D721Med (cell line): ENCODE measurements at regions not wholly inside any gene's neighbourhood (a gene's known extent, or its start where the extent isn't known, plus 50 kb on each side); places are given as distances from the start of the nearest gene placed in this dataset.

Experiments used
- DNase-seq: peaks from one replicate; pipeline ENCODE4 v3.0.0; 2011; ENCODE audit warnings: low spot score; ENCODE audit not compliant: insufficient read length
- FAIRE-seq: peaks from 2 replicates; lab custom pipeline; 2011; peaks lifted over from hg19 to GRCh38; lab: Jason Lieb, UNC
- CTCF ChIP-seq: IDR thresholded peaks from 2 replicates; pipeline ENCODE4 v1.5.1; 2012; ENCODE audit warnings: mild to moderate bottlenecking, control low read depth; ENCODE audit not compliant: insufficient read depth; ENCODE audit errors: missing control alignments

DNA sequence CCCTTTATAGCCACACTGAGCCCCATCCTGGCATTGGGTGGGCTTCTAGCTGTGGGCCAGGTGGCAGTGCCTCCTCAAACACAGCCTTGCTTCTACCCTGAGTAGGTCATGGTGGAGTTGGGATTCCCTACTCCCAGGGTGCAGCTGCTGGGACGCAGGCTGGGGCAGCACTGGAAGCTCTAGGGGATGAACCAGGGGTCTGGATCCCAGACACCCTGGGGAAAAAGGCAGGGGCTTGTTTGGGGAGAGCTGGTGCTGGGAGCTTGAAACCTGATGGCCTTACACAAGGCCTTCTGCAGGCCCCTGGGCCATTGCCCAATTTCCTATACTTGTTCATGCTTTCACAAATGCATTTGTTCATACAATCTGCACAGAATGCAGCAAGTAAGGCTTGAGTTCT lies 103.7 kb upstream of the CTBP2 start:
- FAIRE-seq (no peak), DNase-seq (no peak)
- TF ChIP-seq CTCF, result no peak

DNA sequence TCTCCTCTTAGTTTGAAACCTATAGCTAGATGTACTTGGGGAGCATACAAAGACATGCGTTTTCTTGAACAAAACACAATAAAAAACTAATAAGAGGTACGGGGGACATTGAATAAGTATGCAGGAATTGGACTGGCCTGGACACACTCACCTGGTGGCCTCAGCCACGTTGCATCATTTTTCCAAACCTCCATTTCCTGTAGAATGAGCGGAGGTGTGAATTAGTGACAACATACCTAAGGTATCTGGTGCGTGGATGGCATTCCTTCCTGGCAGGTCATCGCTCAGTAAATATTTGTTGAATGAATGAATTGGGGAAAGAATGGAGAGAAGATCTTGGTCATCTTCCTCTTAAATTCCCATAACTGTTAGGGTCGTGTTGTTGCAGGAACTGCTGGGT lies 103.2 kb upstream of the CTBP2 start:
- no peak for DNase-seq
- no peak for TF ChIP-seq CTCF
- no peak for FAIRE-seq

GRCh38 chr10:125262920-125263319 lies 102.6 kb upstream of the CTBP2 start:
- TF ChIP-seq CTCF, result no peak
- DNase-seq (no peak), FAIRE-seq (no peak)

- DNase-seq, result no peak
- no peak for FAIRE-seq
- no peak for TF ChIP-seq CTCF
Measured at GRCh38 chr10:125262409-125262808, 102.0 kb upstream of the CTBP2 start.

DNA sequence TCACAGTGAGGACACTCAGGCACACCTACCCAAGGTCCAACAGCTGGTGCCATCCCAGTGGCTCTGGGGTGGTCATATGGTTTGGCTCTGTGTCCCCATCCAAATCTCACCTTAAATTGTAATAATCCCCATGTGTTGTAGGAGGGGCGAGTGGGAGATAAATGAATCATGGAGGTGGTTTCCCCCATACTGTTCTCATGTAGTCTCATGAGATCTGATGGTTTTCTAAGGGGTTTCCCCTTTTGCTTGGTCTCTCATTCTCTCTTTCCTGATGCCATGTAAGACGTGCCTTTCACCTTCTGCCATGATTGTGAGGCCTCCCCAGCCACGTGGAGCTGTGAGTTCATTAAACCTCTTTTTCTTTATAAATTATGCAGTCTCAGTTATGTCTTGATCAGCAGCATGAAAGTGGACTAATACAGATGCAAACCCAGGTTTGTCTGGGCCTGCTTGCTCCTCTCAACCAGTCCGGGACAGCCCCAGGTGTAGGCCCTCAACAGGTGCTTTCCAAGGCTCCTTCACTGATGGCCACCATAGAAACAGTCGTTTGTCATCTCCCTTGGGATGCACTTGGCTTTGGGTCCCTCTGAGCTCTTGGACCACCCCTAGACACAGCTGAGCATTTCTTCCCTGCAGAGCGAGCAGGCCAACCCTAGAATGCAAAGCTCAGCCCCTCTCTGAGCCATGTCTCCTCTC lies 101.3 kb upstream of the CTBP2 start:
- FAIRE-seq (no peak), DNase-seq (no peak)
- TF ChIP-seq CTCF, result no peak

GRCh38 chr10:125260260-125260659 lies 99.9 kb upstream of the CTBP2 start:
- TF ChIP-seq CTCF, result no peak
- no peak for FAIRE-seq

GRCh38 chr10:125259651-125260050 lies 99.3 kb upstream of the CTBP2 start:
- DNase-seq (no peak), FAIRE-seq (no peak)
- no peak for TF ChIP-seq CTCF

More at GRCh38 chr10:125260260-125260659, 99.9 kb upstream of the CTBP2 start:
- no peak for DNase-seq
